Caco-2 (cell line): ENCODE measurements at regions not wholly inside any gene's neighbourhood (a gene's known extent, or its start where the extent isn't known, plus 50 kb on each side); places are given as distances from the start of the nearest gene placed in this dataset.

Experiments
- BruUV-seq: library from RNA; stranded (reverse); fragments of 400-500 nt; replicated peaks from 2 replicates; lab custom pipeline; 2021; lab: Mats Ljungman, UMichigan
- CTCF ChIA-PET: fragments of 300-600 bp; sonication (Branson Sonifier 250); formaldehyde crosslinking; loops from one replicate; lab custom pipeline; 2022; ENCODE audit warnings: antibody characterized with exemption; lab: Charles Lee
- POLR2A ChIA-PET: fragments of 300-600 bp; sonication (Branson Sonifier 250); formaldehyde crosslinking; loops from one replicate; lab custom pipeline; 2022; ENCODE audit warnings: antibody characterized with exemption; lab: Charles Lee
- DNase-seq, 2 experiments: peaks; one replicate each; pipeline versions ENCODE4 v3.0.0 to v3.0.0-alpha.2; 2020 to 2022
- H3K27me3 ChIP-seq: replicated peaks from 2 replicates; pipeline ENCODE4 v1.6.0; 2011; ENCODE audit warnings: low read length; ENCODE audit not compliant: control insufficient read depth, insufficient read depth
- H3K36me3 ChIP-seq: 2 replicates; pipeline ENCODE4 v1.5.1; 2011; ENCODE audit warnings: low read length; ENCODE audit not compliant: control insufficient read depth, insufficient read depth
- H3K4me1 ChIP-seq: fragments of 250-450 bp; sonication (Bioruptor Pico); 2 replicates; pipeline ENCODE4 v1.5.1; 2020; ENCODE audit warnings: mild to moderate bottlenecking
- H3K4me3 ChIP-seq: 2 replicates; pipeline ENCODE4 v1.5.1; 2011; ENCODE audit warnings: low read depth, mild to moderate bottlenecking, control low read depth, low read length
- H3K9me3 ChIP-seq: fragments of 250-450 bp; sonication (Bioruptor Pico); 2 replicates; pipeline ENCODE4 v1.5.1; 2020; ENCODE audit warnings: mild to moderate bottlenecking, moderate library complexity
- H3K27ac Mint-ChIP-seq: one replicate; pipeline ENCODE4 v1.8.0; 2022; ENCODE audit warnings: mixed read lengths; ENCODE audit not compliant: unreplicated experiment
- H3K27me3 Mint-ChIP-seq: one replicate; pipeline ENCODE4 v1.8.0; 2022; ENCODE audit warnings: mixed read lengths; ENCODE audit not compliant: insufficient read depth, unreplicated experiment
- H3K36me3 Mint-ChIP-seq: one replicate; pipeline ENCODE4 v1.8.0; 2022; ENCODE audit warnings: mild to moderate bottlenecking, mixed read lengths; ENCODE audit not compliant: insufficient read depth, unreplicated experiment
- H3K4me1 Mint-ChIP-seq: one replicate; pipeline ENCODE4 v1.8.0; 2022; ENCODE audit warnings: low read depth, mixed read lengths; ENCODE audit not compliant: unreplicated experiment
- H3K4me3 Mint-ChIP-seq: one replicate; pipeline ENCODE4 v1.8.0; 2022; ENCODE audit warnings: mild to moderate bottlenecking, moderate library complexity, mixed read lengths; ENCODE audit not compliant: unreplicated experiment
- H3K9me3 Mint-ChIP-seq: one replicate; pipeline ENCODE4 v1.8.0; 2022; ENCODE audit warnings: mixed read lengths; ENCODE audit not compliant: unreplicated experiment
- CTCF ChIP-seq, 2 experiments: fragments of 200-600 bp in 1 of 2; IDR thresholded peaks; 1 replicate in 1 of 2; 2 replicates in 1 of 2; pipeline versions ENCODE4 v1.5.1 to v1.8.0; 2011 to 2022; ENCODE audit warnings: antibody characterized with exemption in 1 of 2, control low read depth in 1 of 2, inconsistent platforms in 1 of 2, low read depth in 1 of 2, low read length in 1 of 2, mild to moderate bottlenecking in 1 of 2, moderate library complexity in 1 of 2; ENCODE audit not compliant: insufficient read depth in 1 of 2, severe bottlenecking in 1 of 2, unreplicated experiment in 1 of 2
- intact Hi-C: fragments of 100-400 bp; cut with micrococcal nuclease; formaldehyde crosslinking; loops from one replicate; pipeline ENCODE4 v1.10.0; 2022; ENCODE audit not compliant: unreplicated experiment

- H3K27ac Mint-ChIP-seq = no peak overlapping the region
- BruUV-seq = no TSS peak
- DNase-seq = no peak
- Histone ChIP-seq H3K9me3 (no peaks in the 10 kb centered on the region), H3K27me3 (no peaks in the 10 kb centered on the region; the same call in 1 of the 2 replicates), H3K4me3 (no peak overlapping the region), H3K36me3 (no peaks in the 10 kb centered on the region), H3K4me1 (no peaks in the 10 kb centered on the region)
- CTCF ChIA-PET = interaction anchor here (0.9 kb wide), 1 partner anchor 29 kb away, joined by 4 read pairs; no protein-coding TSS in a partner anchor
- H3K4me1 Mint-ChIP-seq = no peaks in the 10 kb centered on the region
- intact Hi-C loops = no loop called here
- no peaks in the 10 kb centered on the region for H3K9me3 Mint-ChIP-seq
- peaks cover 13% of the 10 kb centered on the region for H3K27me3 Mint-ChIP-seq
- no peak for TF ChIP-seq CTCF (IDR thresholded peaks at IDR 0.05; ENCODE audit: insufficient read depth in 1 of 2, low read depth in 1 of 2, low read length in 1 of 2, severe bottlenecking in 1 of 2, unreplicated experiment in 1 of 2)
- POLR2A ChIA-PET = no interaction called here
- H3K4me3 Mint-ChIP-seq = no peak overlapping the region
- no peaks in the 10 kb centered on the region for H3K36me3 Mint-ChIP-seq
These were observed 64.8 kb downstream of the CDCA7 start for GRCh38 chr2:173419506-173419905.

- no peaks in the 10 kb centered on the region for H3K9me3 ChIP-seq
- Mint-ChIP-seq H3K4me1 (no peaks in the 10 kb centered on the region), H3K36me3 (no peaks in the 10 kb centered on the region), H3K27me3 (peaks cover 11% of the 10 kb centered on the region), H3K4me3 (no peak overlapping the region), H3K9me3 (no peaks in the 10 kb centered on the region), H3K27ac (no peak overlapping the region)
- TF ChIP-seq CTCF (IDR thresholded peaks at IDR 0.05; ENCODE audit: insufficient read depth in 1 of 2, low read depth in 1 of 2, low read length in 1 of 2, severe bottlenecking in 1 of 2, unreplicated experiment in 1 of 2) = no peak
- ChIA-PET POLR2A (no interaction called here), CTCF (no interaction called here)
- no peak for DNase-seq
- BruUV-seq = no TSS peak
- no peaks in the 10 kb centered on the region for H3K4me1 ChIP-seq
- intact Hi-C loops = no loop called here
- H3K36me3 ChIP-seq = no peaks in the 10 kb centered on the region
- no peak overlapping the region for H3K4me3 ChIP-seq
- no peaks in the 10 kb centered on the region; the same call in 1 of the 2 replicates for H3K27me3 ChIP-seq
These were observed 70.2 kb downstream of the CDCA7 start for GRCh38 chr2:173424886-173425285.

GRCh38 chr2:173427887-173428668 lies 73.4 kb downstream of the CDCA7 start:
- no peaks in the 10 kb centered on the region for H3K27me3 ChIP-seq
- no peaks in the 10 kb centered on the region for H3K4me1 Mint-ChIP-seq
- BruUV-seq = no TSS peak
- ChIA-PET POLR2A (interaction anchor here (0.6 kb wide), 1 partner anchor 471 kb away, joined by 3 read pairs; no protein-coding TSS in a partner anchor), CTCF (interaction anchor here (1.2 kb wide), 1 partner anchor 21 kb away, joined by 3 read pairs; no protein-coding TSS in a partner anchor)
- H3K27me3 Mint-ChIP-seq = peaks cover 5% of the 10 kb centered on the region
- H3K36me3 Mint-ChIP-seq = no peaks in the 10 kb centered on the region
- intact Hi-C loops = no loop called here
- no peak for TF ChIP-seq CTCF (IDR thresholded peaks at IDR 0.05; ENCODE audit: insufficient read depth in 1 of 2, low read depth in 1 of 2, low read length in 1 of 2, severe bottlenecking in 1 of 2, unreplicated experiment in 1 of 2)
- DNase-seq = no peak
- no peaks in the 10 kb centered on the region for H3K4me1 ChIP-seq
- no peaks in the 10 kb centered on the region for H3K9me3 Mint-ChIP-seq
- no peak overlapping the region for H3K27ac Mint-ChIP-seq
- no peaks in the 10 kb centered on the region for H3K36me3 ChIP-seq
- H3K4me3 ChIP-seq = no peak overlapping the region
- H3K9me3 ChIP-seq = no peaks in the 10 kb centered on the region
- no peak overlapping the region for H3K4me3 Mint-ChIP-seq
